OCI-LY7 (cell line): ENCODE measurements at regions not wholly inside any gene's neighbourhood (a gene's known extent, or its start where the extent isn't known, plus 50 kb on each side); places are given as distances from the start of the nearest gene placed in this dataset.

Source experiments
- BruUV-seq: library from RNA; stranded (reverse); fragments of 400-500 nt; replicated peaks from 2 replicates; lab custom pipeline; 2021; lab: Mats Ljungman, UMichigan
- CTCF ChIA-PET: fragments of 300-600 bp; sonication (Branson Sonifier 250); formaldehyde crosslinking; loops from one replicate; lab custom pipeline; 2022; ENCODE audit warnings: antibody characterized with exemption; ENCODE audit not compliant: unreplicated experiment; lab: Charles Lee
- POLR2A ChIA-PET: fragments of 300-600 bp; sonication (Branson Sonifier 250); formaldehyde crosslinking; loops from one replicate; lab custom pipeline; 2022; ENCODE audit warnings: antibody characterized with exemption; lab: Charles Lee
- DNase-seq: peaks from one replicate; pipeline ENCODE4 v3.0.0-alpha.2; 2015; ENCODE audit warnings: low spot score
- H2AFZ ChIP-seq: fragments of 200-600 bp; sonication (generic), shearing (Covaris generic); 2 replicates; pipeline ENCODE4 v1.6.1; 2014; ENCODE audit warnings: mild to moderate bottlenecking, antibody characterized with exemption, low read length, moderate library complexity
- H3K27ac ChIP-seq: fragments of 200-600 bp; sonication (generic); 2 replicates; pipeline ENCODE4 v1.5.1; 2014; ENCODE audit warnings: mixed run types, low read depth, mild to moderate bottlenecking, moderate library complexity, low read length, inconsistent platforms; ENCODE audit not compliant: poor library complexity, severe bottlenecking
- H3K36me3 ChIP-seq: fragments of 200-600 bp; sonication (generic); 2 replicates; pipeline ENCODE4 v1.6.1; 2014; ENCODE audit warnings: mild to moderate bottlenecking, antibody characterized with exemption, low read length, moderate library complexity, mixed read lengths; ENCODE audit not compliant: insufficient read depth
- H3K4me1 ChIP-seq: fragments of 200-600 bp; sonication (generic); 2 replicates; pipeline ENCODE4 v1.5.1; 2014; ENCODE audit warnings: mild to moderate bottlenecking, low read length; ENCODE audit not compliant: insufficient read depth, poor library complexity, severe bottlenecking
- H3K4me2 ChIP-seq: fragments of 200-600 bp; sonication (generic); 2 replicates; pipeline ENCODE4 v1.6.1; 2014; ENCODE audit warnings: mild to moderate bottlenecking, low read length
- H3K4me3 ChIP-seq: fragments of 200-600 bp; sonication (generic); 2 replicates; pipeline ENCODE4 v1.5.1; 2014; ENCODE audit warnings: mild to moderate bottlenecking, low read depth, low read length; ENCODE audit not compliant: poor library complexity, severe bottlenecking
- H3K79me2 ChIP-seq: fragments of 200-600 bp; sonication (generic); 2 replicates; pipeline ENCODE4 v1.6.1; 2016; ENCODE audit warnings: low read depth, mild to moderate bottlenecking, low read length, moderate library complexity, mixed read lengths; ENCODE audit not compliant: insufficient read depth
- H3K9me2 ChIP-seq: fragments of 200-600 bp; sonication (generic); 2 replicates; pipeline ENCODE4 v1.6.1; 2016; ENCODE audit warnings: mild to moderate bottlenecking, low read length, mixed read lengths; ENCODE audit not compliant: insufficient read depth
- H3K9me3 ChIP-seq: fragments of 200-600 bp; sonication (generic); 2 replicates; pipeline ENCODE4 v1.6.1; 2014; ENCODE audit warnings: mild to moderate bottlenecking, mixed run types, low read length, mixed read lengths
- H4K20me1 ChIP-seq: fragments of 200-600 bp; sonication (generic); 2 replicates; pipeline ENCODE4 v1.6.1; 2014; ENCODE audit warnings: mild to moderate bottlenecking, antibody characterized with exemption, low read length, moderate library complexity, mixed read lengths; ENCODE audit not compliant: insufficient read depth
- EZH2phosphoT487 ChIP-seq: fragments of 200-600 bp; sonication (generic); IDR thresholded peaks from 2 replicates; pipeline ENCODE4 v1.6.1; 2018; ENCODE audit warnings: low read depth, borderline replicate concordance, mild to moderate bottlenecking, mixed run types, antibody characterized with exemption, low read length, moderate library complexity, mixed read lengths
- intact Hi-C: fragments of 100-400 bp; cut with micrococcal nuclease; formaldehyde crosslinking; loops from one replicate; pipeline ENCODE4 v1.10.0; 2022; ENCODE audit not compliant: unreplicated experiment
- TF ChIP-seq, protein P1 (sequence below): fragments of 200-600 bp; sonication (generic); conservative IDR thresholded peaks from 2 replicates; pipeline ENCODE4 v1.5.1; 2014; ENCODE audit warnings: mild to moderate bottlenecking, antibody characterized with exemption, low read length, moderate library complexity, mixed read lengths

DNA sequence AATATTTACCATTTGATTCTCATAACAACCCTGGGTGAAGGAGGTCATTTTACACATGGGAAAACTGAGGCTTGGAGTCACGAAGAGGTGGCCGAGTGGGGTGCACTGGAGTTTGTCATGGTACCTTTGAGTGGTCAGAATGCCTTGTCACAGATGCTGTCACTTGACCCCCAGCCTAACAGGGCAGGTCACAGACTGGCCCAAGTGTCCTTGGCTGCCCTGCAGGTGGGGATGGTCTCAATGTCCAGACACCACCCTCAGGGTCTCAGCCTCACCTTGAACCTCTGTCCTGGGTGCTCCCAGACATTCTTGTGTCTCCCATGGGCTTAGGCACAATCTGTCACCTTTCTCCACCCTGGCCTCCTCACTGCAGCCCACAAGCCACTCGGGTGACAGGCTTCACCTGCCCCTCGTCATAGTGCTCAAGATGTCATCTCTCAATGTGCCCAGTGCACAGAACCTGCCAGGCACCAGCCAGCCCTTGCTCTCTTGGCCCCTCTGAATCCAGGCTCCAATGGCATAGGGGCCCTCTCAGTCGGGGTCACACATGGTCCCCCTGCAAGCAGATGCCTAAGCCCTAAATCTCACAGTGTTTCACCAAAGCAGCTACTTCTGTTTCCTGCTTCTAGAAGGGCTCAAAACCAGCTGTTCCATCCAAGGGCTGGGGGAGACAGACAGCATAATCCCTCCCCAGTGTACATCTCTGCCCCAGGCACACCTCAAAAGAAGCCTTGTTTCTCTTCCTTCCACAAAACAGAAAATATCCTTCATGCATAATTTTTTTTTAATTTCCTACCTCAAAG is 76.8 kb upstream of the NANOS1 start:
- H3K9me2 ChIP-seq: no peaks in the 10 kb centered on the region
- no peaks in the 10 kb centered on the region for H3K36me3 ChIP-seq
- no peak for DNase-seq
- H3K79me2 ChIP-seq: no peaks in the 10 kb centered on the region
- ChIA-PET CTCF (no interaction called here), POLR2A (no interaction called here)
- no peaks in the 10 kb centered on the region for H4K20me1 ChIP-seq
- no peaks in the 10 kb centered on the region for H3K4me1 ChIP-seq
- H3K4me2 ChIP-seq: no peak overlapping the region
- BruUV-seq: no TSS peak
- H2AFZ ChIP-seq: no peak overlapping the region
- TF ChIP-seq, protein P1, sequence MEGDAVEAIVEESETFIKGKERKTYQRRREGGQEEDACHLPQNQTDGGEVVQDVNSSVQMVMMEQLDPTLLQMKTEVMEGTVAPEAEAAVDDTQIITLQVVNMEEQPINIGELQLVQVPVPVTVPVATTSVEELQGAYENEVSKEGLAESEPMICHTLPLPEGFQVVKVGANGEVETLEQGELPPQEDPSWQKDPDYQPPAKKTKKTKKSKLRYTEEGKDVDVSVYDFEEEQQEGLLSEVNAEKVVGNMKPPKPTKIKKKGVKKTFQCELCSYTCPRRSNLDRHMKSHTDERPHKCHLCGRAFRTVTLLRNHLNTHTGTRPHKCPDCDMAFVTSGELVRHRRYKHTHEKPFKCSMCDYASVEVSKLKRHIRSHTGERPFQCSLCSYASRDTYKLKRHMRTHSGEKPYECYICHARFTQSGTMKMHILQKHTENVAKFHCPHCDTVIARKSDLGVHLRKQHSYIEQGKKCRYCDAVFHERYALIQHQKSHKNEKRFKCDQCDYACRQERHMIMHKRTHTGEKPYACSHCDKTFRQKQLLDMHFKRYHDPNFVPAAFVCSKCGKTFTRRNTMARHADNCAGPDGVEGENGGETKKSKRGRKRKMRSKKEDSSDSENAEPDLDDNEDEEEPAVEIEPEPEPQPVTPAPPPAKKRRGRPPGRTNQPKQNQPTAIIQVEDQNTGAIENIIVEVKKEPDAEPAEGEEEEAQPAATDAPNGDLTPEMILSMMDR: no peak
- H3K27ac ChIP-seq: no peak overlapping the region
- H3K4me3 ChIP-seq: no peak overlapping the region
- intact Hi-C loops: no loop called here
- no peaks in the 10 kb centered on the region for H3K9me3 ChIP-seq

DNA sequence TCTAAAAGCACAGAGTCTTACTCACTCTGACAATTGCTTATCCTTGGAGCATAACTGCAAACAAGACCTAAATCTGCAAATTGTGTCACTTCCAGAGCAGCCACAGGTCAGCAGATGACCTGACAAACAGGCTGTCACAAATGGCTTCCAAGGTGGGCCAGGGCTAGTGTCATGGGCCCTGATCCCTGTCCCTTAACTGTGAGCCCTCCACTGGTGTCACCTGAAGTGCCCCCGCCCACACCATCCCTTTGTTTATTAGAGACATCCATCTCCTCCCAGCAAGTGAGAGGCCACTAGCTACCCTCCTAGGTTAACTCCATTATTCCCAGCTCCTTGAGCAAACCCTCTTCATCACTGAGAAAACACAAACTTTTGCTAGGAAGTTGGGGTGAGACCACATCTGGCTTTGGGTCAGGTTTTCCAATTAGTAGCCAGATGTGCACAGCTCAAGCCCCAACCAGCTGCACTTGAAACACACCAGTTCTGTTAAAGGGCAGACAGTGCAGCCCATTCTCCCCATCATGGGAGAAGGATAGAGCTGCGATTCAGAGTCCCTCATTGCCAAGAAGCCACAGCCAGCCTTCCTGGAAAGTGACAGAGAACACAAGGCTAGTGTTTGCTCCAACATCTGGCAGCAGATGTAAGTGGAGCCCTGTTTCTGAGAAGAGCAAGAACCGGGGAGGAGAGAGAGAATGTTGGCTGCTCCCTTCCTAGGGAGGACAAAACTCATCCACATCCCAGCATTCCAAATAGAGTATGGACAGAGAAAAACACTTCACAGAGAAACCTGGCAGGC is 75.7 kb upstream of the NANOS1 start:
- ChIA-PET POLR2A (no interaction called here), CTCF (no interaction called here)
- TF ChIP-seq, protein P1: no peak
- no peak for TF ChIP-seq EZH2phosphoT487
- H3K9me3 ChIP-seq: no peaks in the 10 kb centered on the region
- no peaks in the 10 kb centered on the region for H4K20me1 ChIP-seq
- H2AFZ ChIP-seq: no peak overlapping the region
- BruUV-seq: no TSS peak
- H3K79me2 ChIP-seq: no peaks in the 10 kb centered on the region
- no peak overlapping the region for H3K4me2 ChIP-seq
- no peaks in the 10 kb centered on the region for H3K4me1 ChIP-seq
- H3K4me3 ChIP-seq: no peak overlapping the region
- H3K9me2 ChIP-seq: no peaks in the 10 kb centered on the region
- intact Hi-C loops: no loop called here
- no peak for DNase-seq
- no peaks in the 10 kb centered on the region for H3K36me3 ChIP-seq
- no peak overlapping the region for H3K27ac ChIP-seq

DNA sequence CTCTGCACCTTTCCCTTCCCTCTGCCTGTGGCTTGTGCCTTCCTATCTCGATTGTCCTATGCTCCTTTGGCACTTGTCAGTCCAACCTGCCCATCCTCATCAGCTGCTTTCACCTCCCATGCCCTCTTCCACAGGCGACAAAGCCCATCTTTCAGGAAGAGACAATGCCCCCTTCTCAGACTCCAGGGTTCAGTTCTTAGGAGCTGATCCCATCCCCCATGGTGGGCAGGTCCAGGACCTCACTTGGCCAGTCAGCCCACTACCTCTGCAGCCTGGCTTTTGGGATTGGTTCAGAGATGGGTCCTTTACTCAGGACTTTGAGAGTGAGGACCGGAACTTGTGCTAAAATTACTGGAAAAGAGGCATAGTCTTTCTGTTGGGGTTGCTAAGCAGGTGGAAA is 74.0 kb upstream of the NANOS1 start:
- POLR2A ChIA-PET: interaction anchor here (0.6 to 0.7 kb wide), 2 partner anchors 44 to 298 kb away, joined by 3 read pairs; no protein-coding TSS in a partner anchor

More for the DNA sequence above, 74.0 kb upstream of the NANOS1 start:
- DNase-seq: no peak
- CTCF ChIA-PET: no interaction called here
- H3K4me1 ChIP-seq: no peaks in the 10 kb centered on the region
- intact Hi-C loops: no loop called here
- H4K20me1 ChIP-seq: no peaks in the 10 kb centered on the region
- H3K9me3 ChIP-seq: no peaks in the 10 kb centered on the region
- no TSS peak for BruUV-seq
- H3K36me3 ChIP-seq: no peaks in the 10 kb centered on the region
- no peaks in the 10 kb centered on the region for H3K9me2 ChIP-seq
- H3K79me2 ChIP-seq: no peaks in the 10 kb centered on the region
- H3K4me2 ChIP-seq: no peak overlapping the region
- H3K27ac ChIP-seq: no peak overlapping the region
- TF ChIP-seq, protein P1: no peak
- no peak for TF ChIP-seq EZH2phosphoT487
- no peak overlapping the region for H3K4me3 ChIP-seq
- H2AFZ ChIP-seq: no peak overlapping the region
